ENCODE measurements at regions not wholly inside any gene's neighbourhood (a gene's known extent, or its start where the extent isn't known, plus 50 kb on each side); places are given as distances from the start of the nearest gene placed in this dataset.

DNA sequence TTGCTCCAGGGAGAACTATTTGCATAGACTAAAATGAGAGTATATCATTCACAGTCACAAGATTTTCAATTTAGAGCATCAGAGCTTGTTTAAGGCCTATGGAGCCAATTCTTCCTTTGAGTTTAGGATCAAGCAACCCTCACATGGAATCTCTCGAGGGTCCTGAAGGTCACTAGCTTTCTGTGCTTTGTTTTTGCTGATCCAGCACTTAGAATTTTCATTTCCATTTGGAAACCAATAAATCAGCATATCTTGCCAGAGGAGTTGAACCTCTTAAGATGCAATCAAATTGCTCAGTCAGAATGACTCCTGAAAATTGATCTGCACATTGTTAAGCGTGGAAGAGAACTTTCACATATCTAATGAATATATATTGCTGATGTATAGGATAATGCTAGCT, 1039.6 kb downstream of the PDHA2 start:
- TF ChIP-seq, protein P1, sequence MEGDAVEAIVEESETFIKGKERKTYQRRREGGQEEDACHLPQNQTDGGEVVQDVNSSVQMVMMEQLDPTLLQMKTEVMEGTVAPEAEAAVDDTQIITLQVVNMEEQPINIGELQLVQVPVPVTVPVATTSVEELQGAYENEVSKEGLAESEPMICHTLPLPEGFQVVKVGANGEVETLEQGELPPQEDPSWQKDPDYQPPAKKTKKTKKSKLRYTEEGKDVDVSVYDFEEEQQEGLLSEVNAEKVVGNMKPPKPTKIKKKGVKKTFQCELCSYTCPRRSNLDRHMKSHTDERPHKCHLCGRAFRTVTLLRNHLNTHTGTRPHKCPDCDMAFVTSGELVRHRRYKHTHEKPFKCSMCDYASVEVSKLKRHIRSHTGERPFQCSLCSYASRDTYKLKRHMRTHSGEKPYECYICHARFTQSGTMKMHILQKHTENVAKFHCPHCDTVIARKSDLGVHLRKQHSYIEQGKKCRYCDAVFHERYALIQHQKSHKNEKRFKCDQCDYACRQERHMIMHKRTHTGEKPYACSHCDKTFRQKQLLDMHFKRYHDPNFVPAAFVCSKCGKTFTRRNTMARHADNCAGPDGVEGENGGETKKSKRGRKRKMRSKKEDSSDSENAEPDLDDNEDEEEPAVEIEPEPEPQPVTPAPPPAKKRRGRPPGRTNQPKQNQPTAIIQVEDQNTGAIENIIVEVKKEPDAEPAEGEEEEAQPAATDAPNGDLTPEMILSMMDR (IDR thresholded peaks at IDR 0.05) = no peak
- no peak for TF ChIP-seq ZFX (IDR thresholded peaks at IDR 0.05; ENCODE audit: borderline replicate concordance)
- no peak overlapping the region for H3K27ac ChIP-seq

DNA sequence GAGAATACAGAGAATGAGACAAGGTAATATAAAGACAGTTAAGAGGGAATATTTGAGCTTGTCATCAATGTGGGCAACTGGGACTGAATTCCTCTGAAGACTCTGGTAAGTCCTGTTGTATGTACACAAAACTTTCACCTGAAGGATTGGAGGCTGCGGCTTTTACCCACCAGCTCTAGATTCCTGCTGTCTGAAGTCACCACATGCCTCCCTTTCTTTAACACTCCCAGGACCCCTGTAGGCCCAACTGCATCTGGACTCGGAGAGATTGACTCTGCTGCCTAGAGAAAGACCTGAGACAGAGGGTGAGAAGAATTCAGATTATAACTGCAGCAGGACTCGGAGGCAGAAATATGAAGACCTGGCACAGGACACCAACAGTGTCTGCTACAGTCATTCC, 1048.0 kb downstream of the PDHA2 start:
- H3K27ac ChIP-seq = no peak overlapping the region
- TF ChIP-seq, protein P1 (IDR thresholded peaks at IDR 0.05) = no peak
- TF ChIP-seq ZFX (IDR thresholded peaks at IDR 0.05; ENCODE audit: borderline replicate concordance) = no peak

DNA sequence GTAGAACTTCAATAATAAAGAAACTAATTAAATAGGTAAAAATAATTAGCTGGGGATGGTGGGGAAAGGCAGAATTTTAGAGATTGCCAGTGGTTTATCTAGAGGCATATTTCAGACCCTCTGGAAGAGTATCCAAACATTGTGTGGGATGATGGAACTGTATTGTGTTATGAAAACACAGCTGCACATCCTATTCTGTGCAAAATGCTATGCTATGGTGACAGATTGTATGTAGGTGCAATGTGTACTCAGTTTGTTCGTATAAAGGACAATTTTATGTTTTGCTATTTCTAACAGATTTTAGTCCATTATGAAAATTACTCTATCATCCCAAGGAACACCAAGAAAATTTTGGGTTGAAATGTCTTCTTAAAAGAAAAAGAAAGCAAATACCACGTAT, 1054.7 kb downstream of the PDHA2 start:
- no peak overlapping the region for H3K27ac ChIP-seq
- TF ChIP-seq, protein P1 (IDR thresholded peaks at IDR 0.05) = no peak
- no peak for TF ChIP-seq ZFX (IDR thresholded peaks at IDR 0.05; ENCODE audit: borderline replicate concordance)

DNA sequence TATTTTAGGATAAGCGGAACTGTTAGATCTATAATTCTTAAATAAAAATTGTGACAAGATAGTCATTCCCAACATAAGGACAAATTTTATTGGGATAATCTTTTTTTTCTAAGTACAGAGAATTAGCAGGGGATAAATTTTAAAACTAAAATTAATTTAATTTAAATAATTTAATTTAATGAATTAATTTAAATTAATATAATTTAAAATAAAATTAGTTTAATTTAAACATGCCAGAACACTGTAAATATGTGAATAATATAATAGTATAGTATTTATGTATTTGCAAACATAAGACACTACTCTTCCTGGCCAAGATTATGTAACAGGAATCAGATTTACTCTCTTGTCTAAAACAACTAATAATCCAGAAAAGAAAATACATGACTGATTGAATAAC, 1055.9 kb downstream of the PDHA2 start:
- H3K27ac ChIP-seq = no peak overlapping the region
- TF ChIP-seq, protein P1 (IDR thresholded peaks at IDR 0.05) = no peak
- TF ChIP-seq ZFX (IDR thresholded peaks at IDR 0.05; ENCODE audit: borderline replicate concordance) = no peak

DNA sequence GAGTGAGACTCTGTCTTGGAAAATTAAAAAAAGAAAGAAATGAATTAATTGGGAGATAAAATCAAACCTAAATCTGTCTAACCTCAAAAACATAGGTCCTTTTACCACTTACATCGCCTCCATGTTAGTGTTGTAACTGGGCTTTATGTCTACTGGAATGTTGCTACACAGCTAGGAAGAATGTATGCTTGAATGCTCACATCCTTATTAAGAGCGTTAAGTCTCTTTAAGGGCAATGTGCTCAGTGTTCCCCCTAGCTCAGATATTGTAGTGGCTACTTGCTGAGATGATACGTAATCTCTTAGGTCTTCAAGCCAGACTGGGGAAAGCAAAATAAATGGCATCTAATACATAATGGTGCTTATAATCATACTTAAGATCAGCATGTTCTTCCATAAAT, 1072.8 kb downstream of the PDHA2 start:
- TF ChIP-seq, protein P1 (IDR thresholded peaks at IDR 0.05) = no peak
- TF ChIP-seq ZFX (IDR thresholded peaks at IDR 0.05; ENCODE audit: borderline replicate concordance) = no peak
- no peak overlapping the region for H3K27ac ChIP-seq

DNA sequence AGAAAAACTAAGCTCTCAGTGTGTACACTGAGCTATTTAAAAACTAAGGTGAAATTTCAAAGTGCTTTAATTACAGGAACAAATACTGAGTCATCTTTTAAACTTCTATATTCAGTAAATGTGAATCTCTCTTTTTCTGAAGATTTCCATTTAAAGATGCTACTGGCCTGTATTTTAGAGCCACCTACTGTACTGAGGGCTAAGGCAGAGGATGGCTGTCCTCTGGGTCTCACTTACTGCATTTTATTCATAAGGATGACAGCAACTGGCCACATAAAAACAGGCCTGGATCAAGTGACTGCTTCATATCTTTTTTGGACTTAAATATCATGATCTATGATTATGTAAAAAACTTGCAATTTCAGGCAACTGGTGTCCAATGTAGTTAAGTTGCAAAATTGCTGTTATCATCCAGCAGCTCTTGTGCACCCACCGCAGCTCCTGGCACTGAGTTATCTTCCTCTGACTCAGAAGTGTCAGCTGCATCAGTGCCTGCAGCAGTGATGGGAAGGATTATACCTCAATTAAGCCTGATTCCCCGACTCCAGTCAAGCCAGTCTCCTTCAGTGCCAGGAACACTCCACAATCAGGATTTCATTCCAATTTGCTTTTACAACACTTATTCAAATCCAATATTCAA, 1073.7 kb downstream of the PDHA2 start:
- H3K27ac ChIP-seq = no peak overlapping the region
- TF ChIP-seq, protein P1 (IDR thresholded peaks at IDR 0.05) = no peak
- TF ChIP-seq ZFX (IDR thresholded peaks at IDR 0.05; ENCODE audit: borderline replicate concordance) = no peak

DNA sequence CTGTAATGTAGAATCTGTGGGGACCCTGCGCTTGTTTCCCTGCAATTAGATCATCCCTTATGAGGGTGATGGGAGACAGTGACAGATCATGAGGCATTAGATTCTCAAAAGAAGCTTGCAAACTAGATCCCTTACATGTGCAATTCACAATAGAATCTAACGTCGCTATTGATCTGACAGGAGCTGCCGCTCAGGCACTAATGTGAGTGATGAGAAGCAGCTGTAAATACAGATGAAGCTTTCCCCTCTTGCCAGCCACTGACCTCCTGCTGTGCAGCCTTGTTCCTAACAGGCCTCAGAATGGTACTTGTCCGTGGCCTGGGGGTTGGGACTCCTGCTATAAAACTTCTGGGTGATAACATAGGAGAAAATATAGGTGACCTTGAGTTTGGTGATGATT, 1076.8 kb downstream of the PDHA2 start:
- no peak for TF ChIP-seq ZFX (IDR thresholded peaks at IDR 0.05; ENCODE audit: borderline replicate concordance)
- TF ChIP-seq, protein P1 (IDR thresholded peaks at IDR 0.05) = no peak

More for the DNA sequence above, 1076.8 kb downstream of the PDHA2 start:
- no peak overlapping the region for H3K27ac ChIP-seq

Measured in 22Rv1 (cell line).